Suprapubic skin (tissue), 4 donors: ENCODE measurements at regions not wholly inside any gene's neighbourhood (a gene's known extent, or its start where the extent isn't known, plus 50 kb on each side); places are given as distances from the start of the nearest gene placed in this dataset.

Experiments used
- DNase-seq, 2 donors: peaks; one replicate each; pipeline ENCODE4 v3.0.0-alpha.2; 2019; ENCODE audit warnings: low spot score in 2 of 2
- H3K27ac ChIP-seq: fragments of 200-600 bp; sonication (generic); one replicate; pipeline ENCODE4 v1.5.1; 2019
- H3K27me3 ChIP-seq: fragments of 200-600 bp; sonication (generic); one replicate; pipeline ENCODE4 v1.5.1; 2019
- H3K36me3 ChIP-seq: fragments of 200-600 bp; sonication (generic); one replicate; pipeline ENCODE4 v1.5.1; 2019
- H3K4me1 ChIP-seq: fragments of 200-600 bp; sonication (generic); one replicate; pipeline ENCODE4 v1.5.1; 2019
- H3K4me3 ChIP-seq: fragments of 200-600 bp; sonication (generic); one replicate; pipeline ENCODE4 v1.5.1; 2019; ENCODE audit warnings: mild to moderate bottlenecking
- H3K9me3 ChIP-seq: fragments of 200-600 bp; sonication (generic); one replicate; pipeline ENCODE4 v1.5.1; 2019
- EP300 ChIP-seq: sonication (generic); formaldehyde crosslinking; IDR thresholded peaks from one replicate; pipeline ENCODE4 v1.6.1; 2017; ENCODE audit warnings: antibody characterized with exemption
- POLR2A ChIP-seq, 2 donors: fragments of 450-650 bp; IDR thresholded peaks; one replicate each; pipeline ENCODE4 v1.6.1; 2017; ENCODE audit warnings: antibody characterized with exemption in 2 of 2, mild to moderate bottlenecking in 2 of 2, moderate library complexity in 2 of 2
- POLR2AphosphoS5 ChIP-seq, 3 donors: sonication (generic); formaldehyde crosslinking; IDR thresholded peaks; one replicate each; pipeline ENCODE4 v1.6.1; 2017; ENCODE audit warnings: antibody characterized with exemption in 3 of 3
- WGBS: methylation state at CpG from one replicate; pipeline ENCODE4 v1.1.5; 2018; 5-methylcytosine and 5-hydroxymethylcytosine counted together
- TF ChIP-seq, protein P1 (sequence below), 2 donors: fragments of 200-600 bp in 1 of 2; fragments of 450-650 bp in 1 of 2; sonication (generic) in 1 of 2; IDR thresholded peaks; one replicate each; pipeline ENCODE4 v1.5.1; 2016 to 2019; ENCODE audit warnings: antibody characterized with exemption in 2 of 2, mild to moderate bottlenecking in 1 of 2, moderate library complexity in 1 of 2

DNA sequence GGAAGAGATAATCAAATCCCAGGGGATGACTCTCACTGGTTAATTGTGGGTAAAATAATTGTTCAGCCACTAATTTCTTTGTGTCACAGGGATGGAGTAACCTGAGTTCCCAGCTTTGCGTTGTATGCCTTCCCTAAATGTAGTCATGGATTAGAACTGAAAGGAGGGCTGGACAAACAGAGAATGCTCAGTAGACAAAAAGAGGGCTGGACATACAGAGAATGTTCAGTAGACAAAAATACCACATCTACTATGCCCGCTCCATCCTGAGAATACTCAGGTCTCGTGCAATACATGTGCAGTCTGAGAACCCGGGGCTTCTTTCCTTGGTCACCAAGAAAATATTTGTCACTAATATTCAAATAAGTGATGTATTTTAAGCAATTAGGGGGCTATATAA, 497.9 kb downstream of the EPHA4 start:
- no peak for DNase-seq
- no peaks in the 10 kb centered on the region for H3K27me3 ChIP-seq
- no peaks in the 10 kb centered on the region for H3K36me3 ChIP-seq
- no peak overlapping the region for H3K27ac ChIP-seq
- H3K9me3 ChIP-seq, result no peaks in the 10 kb centered on the region
- 99% methylated on average over 4 of the region's 4 CpGs for WGBS
- H3K4me1 ChIP-seq, result no peaks in the 10 kb centered on the region
- TF ChIP-seq EP300 (no peak), POLR2AphosphoS5 (IDR thresholded peaks at IDR 0.05) (no peak), POLR2A (IDR thresholded peaks at IDR 0.05) (no peak)
- TF ChIP-seq, protein P1, sequence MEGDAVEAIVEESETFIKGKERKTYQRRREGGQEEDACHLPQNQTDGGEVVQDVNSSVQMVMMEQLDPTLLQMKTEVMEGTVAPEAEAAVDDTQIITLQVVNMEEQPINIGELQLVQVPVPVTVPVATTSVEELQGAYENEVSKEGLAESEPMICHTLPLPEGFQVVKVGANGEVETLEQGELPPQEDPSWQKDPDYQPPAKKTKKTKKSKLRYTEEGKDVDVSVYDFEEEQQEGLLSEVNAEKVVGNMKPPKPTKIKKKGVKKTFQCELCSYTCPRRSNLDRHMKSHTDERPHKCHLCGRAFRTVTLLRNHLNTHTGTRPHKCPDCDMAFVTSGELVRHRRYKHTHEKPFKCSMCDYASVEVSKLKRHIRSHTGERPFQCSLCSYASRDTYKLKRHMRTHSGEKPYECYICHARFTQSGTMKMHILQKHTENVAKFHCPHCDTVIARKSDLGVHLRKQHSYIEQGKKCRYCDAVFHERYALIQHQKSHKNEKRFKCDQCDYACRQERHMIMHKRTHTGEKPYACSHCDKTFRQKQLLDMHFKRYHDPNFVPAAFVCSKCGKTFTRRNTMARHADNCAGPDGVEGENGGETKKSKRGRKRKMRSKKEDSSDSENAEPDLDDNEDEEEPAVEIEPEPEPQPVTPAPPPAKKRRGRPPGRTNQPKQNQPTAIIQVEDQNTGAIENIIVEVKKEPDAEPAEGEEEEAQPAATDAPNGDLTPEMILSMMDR (IDR thresholded peaks at IDR 0.05), result no peak
- H3K4me3 ChIP-seq, result no peak overlapping the region

DNA sequence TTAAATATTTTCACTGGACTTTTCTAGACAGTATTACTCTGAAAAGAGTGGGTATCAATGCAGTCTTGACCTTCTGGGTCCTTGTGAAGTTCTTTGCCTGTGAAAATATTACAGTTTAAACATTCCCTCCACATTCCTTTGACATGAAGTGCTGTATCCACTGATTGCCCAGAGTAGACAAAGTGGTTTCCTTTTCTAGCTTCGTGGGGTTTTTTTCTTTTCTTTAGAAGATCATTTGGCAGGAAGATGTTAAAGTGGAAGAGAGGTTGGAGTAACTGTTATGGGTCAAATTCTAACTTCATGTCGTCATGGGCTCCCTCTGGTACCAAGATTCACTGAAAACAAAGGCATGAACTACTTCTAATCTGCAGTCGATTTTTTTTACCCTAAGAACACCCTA, 496.9 kb downstream of the EPHA4 start:
- Histone ChIP-seq H3K36me3 (no peaks in the 10 kb centered on the region), H3K9me3 (no peaks in the 10 kb centered on the region), H3K4me1 (no peaks in the 10 kb centered on the region), H3K27ac (no peak overlapping the region), H3K4me3 (no peak overlapping the region), H3K27me3 (no peaks in the 10 kb centered on the region)
- no peak for DNase-seq
- TF ChIP-seq EP300 (no peak), POLR2A (IDR thresholded peaks at IDR 0.05) (no peak), POLR2AphosphoS5 (IDR thresholded peaks at IDR 0.05) (no peak)
- TF ChIP-seq, protein P1 (IDR thresholded peaks at IDR 0.05), result no peak
- 31% methylated on average over 3 of the region's 3 CpGs for WGBS

DNA sequence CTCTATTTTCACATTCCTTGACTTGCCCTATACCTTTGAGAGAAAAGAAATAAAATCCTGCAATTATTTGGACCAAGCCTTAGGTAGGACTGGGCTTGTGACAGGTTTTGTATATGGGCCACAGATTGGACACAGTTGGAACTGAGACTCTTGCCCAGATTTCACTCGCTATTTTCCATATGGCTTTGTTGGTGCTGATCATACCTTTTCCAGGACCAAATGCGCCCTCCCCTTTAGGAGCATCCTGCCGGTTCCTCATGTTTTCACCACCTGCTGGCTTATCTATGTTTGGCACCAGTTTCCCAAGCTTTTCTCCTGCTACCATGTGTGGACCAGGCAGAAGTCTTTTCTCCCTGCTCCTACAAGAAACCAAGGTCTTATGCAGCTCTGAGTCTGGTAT, 494.9 kb downstream of the EPHA4 start:
- H3K27me3 ChIP-seq, result no peaks in the 10 kb centered on the region
- no peak overlapping the region for H3K27ac ChIP-seq
- TF ChIP-seq POLR2A (IDR thresholded peaks at IDR 0.05) (no peak), EP300 (no peak), POLR2AphosphoS5 (IDR thresholded peaks at IDR 0.05) (no peak)
- TF ChIP-seq, protein P1 (IDR thresholded peaks at IDR 0.05), result no peak
- WGBS, result 74% methylated on average over 3 of the region's 3 CpGs
- no peak overlapping the region for H3K4me3 ChIP-seq
- H3K9me3 ChIP-seq, result no peaks in the 10 kb centered on the region
- H3K36me3 ChIP-seq, result no peaks in the 10 kb centered on the region
- DNase-seq, result no peak
- H3K4me1 ChIP-seq, result no peaks in the 10 kb centered on the region

DNA sequence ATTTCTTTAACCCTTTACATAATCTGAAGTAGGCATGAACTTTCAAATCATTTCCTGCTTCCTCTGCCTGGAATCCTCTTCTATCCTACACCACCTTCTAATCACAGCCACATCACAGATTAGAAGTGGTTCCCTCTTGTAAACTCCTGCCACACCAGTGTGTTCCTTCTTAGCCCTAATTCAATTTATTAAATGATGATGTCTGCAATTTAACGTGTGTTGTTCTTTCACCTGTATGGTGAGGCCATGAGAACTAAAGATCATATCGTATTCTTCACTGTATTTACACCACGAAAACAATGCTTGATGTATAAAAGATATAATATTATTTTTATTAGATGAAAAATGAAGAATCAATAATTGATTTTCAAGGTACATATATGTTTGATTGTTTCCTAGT, 494.3 kb downstream of the EPHA4 start:
- Histone ChIP-seq H3K27me3 (no peaks in the 10 kb centered on the region), H3K27ac (no peak overlapping the region), H3K36me3 (no peaks in the 10 kb centered on the region), H3K4me3 (no peak overlapping the region), H3K9me3 (no peaks in the 10 kb centered on the region), H3K4me1 (no peaks in the 10 kb centered on the region)
- WGBS, result 92% methylated on average over 3 of the region's 3 CpGs
- TF ChIP-seq, protein P1 (IDR thresholded peaks at IDR 0.05), result no peak
- TF ChIP-seq POLR2AphosphoS5 (IDR thresholded peaks at IDR 0.05) (no peak), EP300 (no peak)
- DNase-seq, result no peak

DNA sequence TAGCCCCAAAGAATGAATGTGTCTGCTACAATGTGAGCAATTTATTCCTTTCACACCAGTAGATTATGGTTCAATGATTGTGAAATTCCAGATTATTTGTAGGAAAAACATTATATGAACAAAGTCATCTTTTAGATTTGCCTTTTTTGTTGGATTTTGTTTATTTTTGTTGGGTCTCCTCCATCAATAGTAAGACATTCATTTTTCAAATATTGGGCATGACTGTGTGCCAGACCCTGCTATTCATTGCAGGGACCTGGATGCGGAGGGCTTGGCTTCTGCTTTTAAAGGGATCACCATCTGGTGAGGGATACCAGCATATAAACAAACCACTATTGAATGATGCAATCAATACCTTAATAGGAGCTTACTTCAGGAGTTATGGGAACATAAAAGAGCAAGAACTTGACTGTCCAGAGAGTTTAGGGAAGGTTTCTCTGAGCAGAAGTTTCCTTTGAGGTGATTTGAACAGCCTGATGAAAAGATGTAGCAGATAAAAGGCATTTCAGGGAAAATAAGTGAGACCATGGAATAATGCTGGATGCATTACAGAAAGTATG, 486.7 kb downstream of the EPHA4 start:
- no peak overlapping the region for H3K27ac ChIP-seq
- TF ChIP-seq POLR2AphosphoS5 (IDR thresholded peaks at IDR 0.05), result no peak
- TF ChIP-seq POLR2A (IDR thresholded peaks at IDR 0.05), result no peak
- TF ChIP-seq EP300, result no peak
- DNase-seq, result no peak
- H3K36me3 ChIP-seq, result no peaks in the 10 kb centered on the region
- 64% methylated on average over 1 of the region's 1 CpG for WGBS
- no peaks in the 10 kb centered on the region for H3K9me3 ChIP-seq
- H3K4me1 ChIP-seq, result no peaks in the 10 kb centered on the region
- no peaks in the 10 kb centered on the region for H3K27me3 ChIP-seq
- no peak overlapping the region for H3K4me3 ChIP-seq

DNA sequence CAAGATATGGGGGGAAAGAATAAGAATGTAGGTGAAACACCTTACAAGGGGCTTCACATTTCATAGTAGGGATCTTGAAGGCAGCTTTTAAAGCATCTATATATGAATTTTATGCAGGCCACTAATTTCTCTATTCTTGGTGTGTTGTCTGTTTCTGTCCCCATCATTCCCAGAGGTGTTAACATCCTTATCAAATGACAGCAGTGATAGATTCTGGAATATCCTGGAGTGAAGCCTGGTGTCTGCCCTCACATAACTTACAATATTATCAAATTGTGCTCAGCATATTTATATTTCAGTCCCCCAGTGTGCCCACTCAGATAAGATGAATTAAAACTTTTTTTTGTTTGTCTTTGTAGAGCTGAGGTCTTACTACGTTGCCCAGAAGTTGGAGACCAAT, 486.2 kb downstream of the EPHA4 start:
- TF ChIP-seq POLR2AphosphoS5 (IDR thresholded peaks at IDR 0.05) (no peak), POLR2A (IDR thresholded peaks at IDR 0.05) (no peak), EP300 (no peak)
- TF ChIP-seq, protein P1 (IDR thresholded peaks at IDR 0.05), result no peak
- DNase-seq, result no peak
- H3K27ac ChIP-seq, result no peak overlapping the region
- H3K9me3 ChIP-seq, result no peaks in the 10 kb centered on the region
- no peaks in the 10 kb centered on the region for H3K27me3 ChIP-seq
- no peaks in the 10 kb centered on the region for H3K36me3 ChIP-seq
- H3K4me1 ChIP-seq, result no peaks in the 10 kb centered on the region
- H3K4me3 ChIP-seq, result no peak overlapping the region
- 100% methylated on average over 1 of the region's 1 CpG for WGBS
